Panc1 (cell line): ENCODE measurements at regions not wholly inside any gene's neighbourhood (a gene's known extent, or its start where the extent isn't known, plus 50 kb on each side); places are given as distances from the start of the nearest gene placed in this dataset.
"Not testable (repeated sequence)": the region's sequence is repeated elsewhere in the genome, so short reads cannot be mapped to it uniquely, and the experiment has no call there.

Source experiments
- ATAC-seq: fragments of 200-7000 bp; cut with Tn5 transposase; 2 replicates; pipeline ENCODE4 v1.9.1; 2020; ENCODE audit warnings: mild to moderate bottlenecking, moderate library complexity
- BruUV-seq: library from RNA; stranded (reverse); fragments of 400-500 nt; replicated peaks from 2 replicates; lab custom pipeline; 2021; lab: Mats Ljungman, UMichigan
- CTCF ChIA-PET: fragments of 300-600 bp; sonication (Branson Sonifier 250); formaldehyde crosslinking; loops from one replicate; lab custom pipeline; 2022; ENCODE audit warnings: antibody characterized with exemption; lab: Charles Lee
- POLR2A ChIA-PET: fragments of 300-600 bp; sonication (Branson Sonifier 250); formaldehyde crosslinking; loops from one replicate; lab custom pipeline; 2022; ENCODE audit warnings: antibody characterized with exemption; lab: Charles Lee
- DNase-seq: peaks from one replicate; pipeline ENCODE4 v3.0.0-alpha.2; 2010; ENCODE audit warnings: low read depth, low spot score
- H3K27ac ChIP-seq: 2 replicates; pipeline ENCODE4 v1.5.1; 2011; ENCODE audit warnings: mild to moderate bottlenecking, low read length, inconsistent platforms
- H3K27me3 ChIP-seq: fragments of 200-500 bp; sonication (Bioruptor generic); 2 replicates; pipeline ENCODE4 v1.6.0; 2014; ENCODE audit warnings: low read length, inconsistent platforms; ENCODE audit not compliant: control insufficient read depth, insufficient read depth
- H3K36me3 ChIP-seq: fragments of 200-500 bp; sonication (Bioruptor generic); 2 replicates; pipeline ENCODE4 v1.5.1; 2014; ENCODE audit warnings: inconsistent platforms, mild to moderate bottlenecking, low read length, moderate library complexity; ENCODE audit not compliant: control insufficient read depth, insufficient read depth
- H3K4me1 ChIP-seq: 2 replicates; pipeline ENCODE4 v1.5.1; 2011; ENCODE audit warnings: inconsistent platforms, mild to moderate bottlenecking, low read length, moderate library complexity; ENCODE audit not compliant: control insufficient read depth, insufficient read depth
- H3K4me3 ChIP-seq, 2 experiments: 2 replicates each; pipeline ENCODE4 v1.5.1; 2011 to 2012; ENCODE audit warnings: low read depth in 2 of 2, low read length in 2 of 2, mild to moderate bottlenecking in 2 of 2, inconsistent platforms in 1 of 2, moderate library complexity in 1 of 2
- H3K9me3 ChIP-seq: fragments of 200-500 bp; sonication (Bioruptor generic); 2 replicates; pipeline ENCODE4 v1.5.1; 2014; ENCODE audit warnings: low read depth, mild to moderate bottlenecking, inconsistent platforms, low read length, moderate library complexity; ENCODE audit not compliant: control insufficient read depth, insufficient read depth
- in situ Hi-C: cut with HindIII; loops from 2 replicates; pipeline ENCODE4 v1.10.0; 2016; ENCODE audit warnings: low sequenced_read_pairs, low pct_unique_long_range_greater_than_20kb
- intact Hi-C: fragments of 100-400 bp; cut with micrococcal nuclease; formaldehyde crosslinking; loops from one replicate; pipeline ENCODE4 v1.10.0; 2022; ENCODE audit not compliant: unreplicated experiment

GRCh38 chr1:145168220-145168848, 72.6 kb downstream of the FAM72D start:
- H3K27ac ChIP-seq, H3K27me3 ChIP-seq, POLR2A ChIA-PET, ATAC-seq, intact Hi-C loops, in situ Hi-C loops, DNase-seq, H3K9me3 ChIP-seq, BruUV-seq, CTCF ChIA-PET, H3K4me1 ChIP-seq, H3K36me3 ChIP-seq, H3K4me3 ChIP-seq: not testable (repeated sequence)

GRCh38 chr1:145164360-145164759, 68.6 kb downstream of the FAM72D start:
- intact Hi-C loops, H3K36me3 ChIP-seq, CTCF ChIA-PET, H3K9me3 ChIP-seq, H3K4me3 ChIP-seq, BruUV-seq, POLR2A ChIA-PET, ATAC-seq, in situ Hi-C loops, H3K27me3 ChIP-seq, DNase-seq, H3K27ac ChIP-seq, H3K4me1 ChIP-seq: not testable (repeated sequence)
